OCI-LY1 (cell line): ENCODE measurements at regions not wholly inside any gene's neighbourhood (a gene's known extent, or its start where the extent isn't known, plus 50 kb on each side); places are given as distances from the start of the nearest gene placed in this dataset.

ENCODE experiments used
- H2AFZ ChIP-seq: fragments of 200-600 bp; sonication (generic), shearing (Covaris generic); 2 replicates; pipeline ENCODE4 v1.6.0; 2014; ENCODE audit warnings: antibody characterized with exemption, mild to moderate bottlenecking, low read length
- H3F3A ChIP-seq: fragments of 200-600 bp; sonication (generic), shearing (Covaris generic); 2 replicates; pipeline ENCODE4 v1.6.0; 2014; ENCODE audit warnings: mild to moderate bottlenecking, antibody characterized with exemption, low read length, moderate library complexity; ENCODE audit not compliant: insufficient read depth
- H3K27ac ChIP-seq: fragments of 200-600 bp; sonication (generic); 2 replicates; pipeline ENCODE4 v1.5.1; 2014; ENCODE audit warnings: low read length, mixed run types, mild to moderate bottlenecking, low read depth; ENCODE audit not compliant: poor library complexity, severe bottlenecking
- H3K27me3 ChIP-seq: fragments of 200-600 bp; sonication (generic); 2 replicates; pipeline ENCODE4 v1.6.0; 2014; ENCODE audit warnings: antibody characterized with exemption, mild to moderate bottlenecking, low read length, moderate library complexity; ENCODE audit not compliant: insufficient read depth
- H3K36me3 ChIP-seq: fragments of 200-600 bp; sonication (generic); 2 replicates; pipeline ENCODE4 v1.6.1; 2014; ENCODE audit warnings: mild to moderate bottlenecking, antibody characterized with exemption, low read length, moderate library complexity, mixed read lengths; ENCODE audit not compliant: insufficient read depth
- H3K4me1 ChIP-seq: fragments of 200-600 bp; sonication (generic); 2 replicates; pipeline ENCODE4 v1.5.1; 2014; ENCODE audit warnings: mild to moderate bottlenecking, low read length, moderate library complexity; ENCODE audit not compliant: insufficient read depth, severe bottlenecking
- H3K4me2 ChIP-seq: fragments of 200-600 bp; sonication (generic), shearing (Covaris generic); 2 replicates; pipeline ENCODE4 v1.6.1; 2014; ENCODE audit warnings: low read length
- H3K4me3 ChIP-seq: fragments of 200-600 bp; sonication (generic); 2 replicates; pipeline ENCODE4 v1.5.1; 2014; ENCODE audit warnings: low read length, low read depth, mild to moderate bottlenecking, mixed read lengths; ENCODE audit not compliant: poor library complexity, severe bottlenecking
- H3K79me2 ChIP-seq: fragments of 200-600 bp; shearing (Covaris generic); 2 replicates; pipeline ENCODE4 v1.6.1; 2016; ENCODE audit warnings: mixed run types, low read length, mixed read lengths; ENCODE audit not compliant: insufficient read depth
- H3K9ac ChIP-seq: fragments of 200-600 bp; sonication (generic), shearing (Covaris generic); 2 replicates; pipeline ENCODE4 v1.6.1; 2014; ENCODE audit warnings: mild to moderate bottlenecking, low read length, mixed read lengths
- H3K9me2 ChIP-seq: fragments of 200-600 bp; sonication (generic), shearing (Covaris generic); 2 replicates; pipeline ENCODE4 v1.6.1; 2014; ENCODE audit warnings: low read depth, mild to moderate bottlenecking, low read length, mixed read lengths
- H3K9me3 ChIP-seq: fragments of 200-600 bp; shearing (Covaris generic); 2 replicates; pipeline ENCODE4 v1.6.1; 2014; ENCODE audit warnings: low read length, mixed read lengths
- H4K20me1 ChIP-seq: fragments of 200-600 bp; sonication (generic), shearing (Covaris generic); 2 replicates; pipeline ENCODE4 v1.6.0; 2016; ENCODE audit warnings: mild to moderate bottlenecking, low read length; ENCODE audit not compliant: insufficient read depth
- EZH2 ChIP-seq: fragments of 200-600 bp; sonication (generic), shearing (Covaris generic); IDR thresholded peaks from 2 replicates; pipeline ENCODE4 v1.8.0; 2017; ENCODE audit warnings: borderline replicate concordance, mixed run types, mild to moderate bottlenecking, antibody characterized with exemption, low read length, moderate library complexity, mixed read lengths
- TF ChIP-seq, protein P1 (sequence below): fragments of 200-600 bp; sonication (generic), shearing (Covaris generic); IDR thresholded peaks from 2 replicates; pipeline ENCODE4 v1.5.1; 2017; ENCODE audit warnings: mild to moderate bottlenecking, antibody characterized with exemption, low read length, moderate library complexity, mixed read lengths

DNA sequence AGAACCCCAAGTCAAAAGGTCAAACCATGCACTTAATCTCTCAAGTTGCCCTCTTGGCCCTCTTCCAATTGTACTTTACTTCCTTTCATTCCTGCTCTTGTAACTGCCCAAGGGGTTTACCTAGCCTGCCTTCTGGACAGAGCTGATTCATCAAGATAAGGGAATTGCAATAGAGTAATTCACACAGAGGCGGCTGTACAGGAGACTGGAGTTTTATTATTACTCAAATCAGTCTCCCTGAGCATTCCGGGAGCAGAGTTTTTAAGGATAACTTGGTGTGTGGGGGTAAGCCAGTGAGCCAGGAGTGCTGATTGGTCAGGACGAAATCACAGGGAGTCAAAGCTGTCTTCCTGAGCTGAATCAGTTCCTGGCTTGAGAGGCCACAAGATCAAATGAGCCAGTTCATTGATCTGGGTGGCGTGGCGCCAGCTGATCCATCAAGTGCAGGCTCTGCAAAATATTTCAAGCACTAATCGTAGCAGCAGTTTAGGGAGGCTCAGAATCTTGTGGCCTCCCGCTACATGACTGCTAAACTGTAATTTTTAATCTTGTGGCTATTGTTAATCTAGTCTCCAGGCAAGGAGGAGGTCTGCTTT lies 590.0 kb downstream of the EPHA3 start:
- no peaks in the 10 kb centered on the region for H3K79me2 ChIP-seq
- no peaks in the 10 kb centered on the region for H3K9me3 ChIP-seq
- no peak overlapping the region for H3K4me2 ChIP-seq
- H3K9ac ChIP-seq = no peak overlapping the region
- H3K36me3 ChIP-seq = no peaks in the 10 kb centered on the region
- no peak overlapping the region for H2AFZ ChIP-seq
- no peaks in the 10 kb centered on the region for H3K27me3 ChIP-seq
- no peaks in the 10 kb centered on the region for H3K4me1 ChIP-seq
- H3K9me2 ChIP-seq = no peaks in the 10 kb centered on the region
- TF ChIP-seq, protein P1, sequence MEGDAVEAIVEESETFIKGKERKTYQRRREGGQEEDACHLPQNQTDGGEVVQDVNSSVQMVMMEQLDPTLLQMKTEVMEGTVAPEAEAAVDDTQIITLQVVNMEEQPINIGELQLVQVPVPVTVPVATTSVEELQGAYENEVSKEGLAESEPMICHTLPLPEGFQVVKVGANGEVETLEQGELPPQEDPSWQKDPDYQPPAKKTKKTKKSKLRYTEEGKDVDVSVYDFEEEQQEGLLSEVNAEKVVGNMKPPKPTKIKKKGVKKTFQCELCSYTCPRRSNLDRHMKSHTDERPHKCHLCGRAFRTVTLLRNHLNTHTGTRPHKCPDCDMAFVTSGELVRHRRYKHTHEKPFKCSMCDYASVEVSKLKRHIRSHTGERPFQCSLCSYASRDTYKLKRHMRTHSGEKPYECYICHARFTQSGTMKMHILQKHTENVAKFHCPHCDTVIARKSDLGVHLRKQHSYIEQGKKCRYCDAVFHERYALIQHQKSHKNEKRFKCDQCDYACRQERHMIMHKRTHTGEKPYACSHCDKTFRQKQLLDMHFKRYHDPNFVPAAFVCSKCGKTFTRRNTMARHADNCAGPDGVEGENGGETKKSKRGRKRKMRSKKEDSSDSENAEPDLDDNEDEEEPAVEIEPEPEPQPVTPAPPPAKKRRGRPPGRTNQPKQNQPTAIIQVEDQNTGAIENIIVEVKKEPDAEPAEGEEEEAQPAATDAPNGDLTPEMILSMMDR = no peak
- TF ChIP-seq EZH2 = no peak
- no peak overlapping the region for H3K4me3 ChIP-seq
- H3F3A ChIP-seq = no peaks in the 10 kb centered on the region
- no peaks in the 10 kb centered on the region for H4K20me1 ChIP-seq
- no peak overlapping the region for H3K27ac ChIP-seq

DNA sequence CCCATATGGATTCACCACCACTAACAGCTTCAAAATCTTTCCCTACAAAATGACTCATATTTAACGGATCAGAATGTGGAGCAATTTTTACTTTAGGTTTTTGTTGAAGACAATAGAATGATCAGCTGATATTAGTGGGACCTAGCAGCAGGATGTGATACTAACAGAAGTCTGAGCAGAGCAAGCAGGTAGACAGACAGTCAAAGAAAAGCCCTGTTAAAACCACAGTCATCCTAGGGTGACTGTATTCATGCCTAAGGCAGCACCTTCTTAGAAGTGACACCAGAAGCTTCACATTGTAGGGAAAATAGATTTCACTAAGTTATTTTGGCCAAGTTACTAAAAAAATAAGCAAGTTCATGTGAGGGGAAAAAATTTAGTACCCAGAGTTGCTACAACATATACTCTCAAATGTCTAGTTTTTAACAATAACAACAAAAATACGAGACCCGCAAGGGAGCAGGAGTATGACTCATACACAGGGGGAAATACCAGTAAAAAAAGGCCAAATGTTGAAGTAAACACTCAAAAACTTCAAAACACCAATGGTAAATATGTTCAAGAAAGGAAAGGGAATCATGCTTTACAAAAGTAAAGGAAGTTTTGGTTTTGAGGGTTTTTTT lies 590.9 kb downstream of the EPHA3 start:
- no peak overlapping the region for H3K4me3 ChIP-seq
- no peak overlapping the region for H3K9ac ChIP-seq
- H3K27ac ChIP-seq = no peak overlapping the region
- H3K27me3 ChIP-seq = no peaks in the 10 kb centered on the region
- H3K36me3 ChIP-seq = no peaks in the 10 kb centered on the region
- no peak for TF ChIP-seq EZH2
- TF ChIP-seq, protein P1 = no peak
- H3K79me2 ChIP-seq = no peaks in the 10 kb centered on the region
- H3K9me2 ChIP-seq = no peaks in the 10 kb centered on the region
- no peaks in the 10 kb centered on the region for H3F3A ChIP-seq
- no peaks in the 10 kb centered on the region for H3K9me3 ChIP-seq
- H4K20me1 ChIP-seq = no peaks in the 10 kb centered on the region
- H2AFZ ChIP-seq = no peak overlapping the region
- no peaks in the 10 kb centered on the region for H3K4me1 ChIP-seq
- no peak overlapping the region for H3K4me2 ChIP-seq

DNA sequence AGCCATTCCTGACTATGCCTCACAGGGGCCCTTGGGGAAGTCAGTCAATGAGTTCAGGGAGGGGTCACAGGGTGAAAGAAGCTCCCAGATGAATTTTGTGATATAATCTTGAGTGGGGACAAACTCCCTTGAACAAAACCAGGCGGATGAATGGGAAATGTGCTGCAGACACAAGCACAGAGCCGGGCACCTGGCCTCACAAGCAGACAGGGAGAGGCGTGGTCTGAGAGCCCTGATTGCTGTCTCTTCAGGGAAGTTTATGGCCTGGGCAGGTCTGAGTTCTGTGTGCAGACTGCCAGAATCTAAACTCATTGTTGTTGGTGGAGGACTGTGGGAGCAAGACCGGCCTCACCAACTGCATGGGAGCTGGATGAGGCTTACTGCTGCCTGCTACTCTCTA lies 591.8 kb downstream of the EPHA3 start:
- Histone ChIP-seq H3K79me2 (no peaks in the 10 kb centered on the region), H4K20me1 (no peaks in the 10 kb centered on the region), H3F3A (no peaks in the 10 kb centered on the region), H3K4me2 (no peak overlapping the region), H2AFZ (no peak overlapping the region), H3K9me2 (no peaks in the 10 kb centered on the region), H3K36me3 (no peaks in the 10 kb centered on the region), H3K9ac (no peak overlapping the region), H3K4me1 (no peaks in the 10 kb centered on the region), H3K27me3 (no peaks in the 10 kb centered on the region), H3K4me3 (no peak overlapping the region), H3K27ac (no peak overlapping the region), H3K9me3 (no peaks in the 10 kb centered on the region)
- TF ChIP-seq, protein P1 = no peak
- no peak for TF ChIP-seq EZH2
